HL-60 (cell line): ENCODE measurements at regions not wholly inside any gene's neighbourhood (a gene's known extent, or its start where the extent isn't known, plus 50 kb on each side); places are given as distances from the start of the nearest gene placed in this dataset.

ENCODE experiments used
- DNase-seq, 2 experiments: peaks; one replicate each; pipeline ENCODE4 v3.0.0-alpha.2; 2010 to 2020; ENCODE audit warnings: low read depth in 1 of 2, low spot score in 1 of 2
- H3K27ac ChIP-seq: fragments of 250-450 bp; sonication (Bioruptor Pico); replicated peaks from 2 replicates; pipeline ENCODE4 v1.5.1; 2020; ENCODE audit warnings: mild to moderate bottlenecking, moderate library complexity
- H3K27me3 ChIP-seq: fragments of 250-450 bp; sonication (Bioruptor Pico); 2 replicates; pipeline ENCODE4 v1.5.1; 2021; ENCODE audit warnings: mild to moderate bottlenecking, moderate library complexity; ENCODE audit not compliant: insufficient read depth, poor library complexity, severe bottlenecking
- H3K4me3 ChIP-seq: replicated peaks from 2 replicates; pipeline ENCODE4 v1.5.1; 2011; ENCODE audit warnings: mild to moderate bottlenecking, control low read depth, low read length; ENCODE audit not compliant: insufficient read depth
- GABPA ChIP-seq: IDR thresholded peaks from 2 replicates; pipeline ENCODE4 v1.6.1; 2012; ENCODE audit warnings: low read depth
- POLR2AphosphoS5 ChIP-seq: IDR thresholded peaks from 2 replicates; pipeline ENCODE4 v1.6.1; 2012; ENCODE audit warnings: low read depth
- SPI1 ChIP-seq: IDR thresholded peaks from 2 replicates; pipeline ENCODE4 v1.6.1; 2012; ENCODE audit warnings: low read depth, mild to moderate bottlenecking, borderline replicate concordance
- TF ChIP-seq, protein P1 (sequence below): IDR thresholded peaks from one replicate; pipeline ENCODE4 v1.5.1; 2011; ENCODE audit warnings: low read length, control low read depth, inconsistent platforms; ENCODE audit not compliant: insufficient read depth
- TF ChIP-seq, protein P2 (sequence below): IDR thresholded peaks from 2 replicates; pipeline ENCODE4 v1.6.1; 2012; ENCODE audit warnings: low read depth; ENCODE audit not compliant: insufficient replicate concordance

GRCh38 chr6:141700819-141701218 is 431.9 kb upstream of the GJE1 start:
- H3K27me3 ChIP-seq = no peaks in the 10 kb centered on the region
- TF ChIP-seq POLR2AphosphoS5 (no peak), SPI1 (no peak), GABPA (no peak)
- TF ChIP-seq, protein P1, sequence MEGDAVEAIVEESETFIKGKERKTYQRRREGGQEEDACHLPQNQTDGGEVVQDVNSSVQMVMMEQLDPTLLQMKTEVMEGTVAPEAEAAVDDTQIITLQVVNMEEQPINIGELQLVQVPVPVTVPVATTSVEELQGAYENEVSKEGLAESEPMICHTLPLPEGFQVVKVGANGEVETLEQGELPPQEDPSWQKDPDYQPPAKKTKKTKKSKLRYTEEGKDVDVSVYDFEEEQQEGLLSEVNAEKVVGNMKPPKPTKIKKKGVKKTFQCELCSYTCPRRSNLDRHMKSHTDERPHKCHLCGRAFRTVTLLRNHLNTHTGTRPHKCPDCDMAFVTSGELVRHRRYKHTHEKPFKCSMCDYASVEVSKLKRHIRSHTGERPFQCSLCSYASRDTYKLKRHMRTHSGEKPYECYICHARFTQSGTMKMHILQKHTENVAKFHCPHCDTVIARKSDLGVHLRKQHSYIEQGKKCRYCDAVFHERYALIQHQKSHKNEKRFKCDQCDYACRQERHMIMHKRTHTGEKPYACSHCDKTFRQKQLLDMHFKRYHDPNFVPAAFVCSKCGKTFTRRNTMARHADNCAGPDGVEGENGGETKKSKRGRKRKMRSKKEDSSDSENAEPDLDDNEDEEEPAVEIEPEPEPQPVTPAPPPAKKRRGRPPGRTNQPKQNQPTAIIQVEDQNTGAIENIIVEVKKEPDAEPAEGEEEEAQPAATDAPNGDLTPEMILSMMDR = no peak
- TF ChIP-seq, protein P2, sequence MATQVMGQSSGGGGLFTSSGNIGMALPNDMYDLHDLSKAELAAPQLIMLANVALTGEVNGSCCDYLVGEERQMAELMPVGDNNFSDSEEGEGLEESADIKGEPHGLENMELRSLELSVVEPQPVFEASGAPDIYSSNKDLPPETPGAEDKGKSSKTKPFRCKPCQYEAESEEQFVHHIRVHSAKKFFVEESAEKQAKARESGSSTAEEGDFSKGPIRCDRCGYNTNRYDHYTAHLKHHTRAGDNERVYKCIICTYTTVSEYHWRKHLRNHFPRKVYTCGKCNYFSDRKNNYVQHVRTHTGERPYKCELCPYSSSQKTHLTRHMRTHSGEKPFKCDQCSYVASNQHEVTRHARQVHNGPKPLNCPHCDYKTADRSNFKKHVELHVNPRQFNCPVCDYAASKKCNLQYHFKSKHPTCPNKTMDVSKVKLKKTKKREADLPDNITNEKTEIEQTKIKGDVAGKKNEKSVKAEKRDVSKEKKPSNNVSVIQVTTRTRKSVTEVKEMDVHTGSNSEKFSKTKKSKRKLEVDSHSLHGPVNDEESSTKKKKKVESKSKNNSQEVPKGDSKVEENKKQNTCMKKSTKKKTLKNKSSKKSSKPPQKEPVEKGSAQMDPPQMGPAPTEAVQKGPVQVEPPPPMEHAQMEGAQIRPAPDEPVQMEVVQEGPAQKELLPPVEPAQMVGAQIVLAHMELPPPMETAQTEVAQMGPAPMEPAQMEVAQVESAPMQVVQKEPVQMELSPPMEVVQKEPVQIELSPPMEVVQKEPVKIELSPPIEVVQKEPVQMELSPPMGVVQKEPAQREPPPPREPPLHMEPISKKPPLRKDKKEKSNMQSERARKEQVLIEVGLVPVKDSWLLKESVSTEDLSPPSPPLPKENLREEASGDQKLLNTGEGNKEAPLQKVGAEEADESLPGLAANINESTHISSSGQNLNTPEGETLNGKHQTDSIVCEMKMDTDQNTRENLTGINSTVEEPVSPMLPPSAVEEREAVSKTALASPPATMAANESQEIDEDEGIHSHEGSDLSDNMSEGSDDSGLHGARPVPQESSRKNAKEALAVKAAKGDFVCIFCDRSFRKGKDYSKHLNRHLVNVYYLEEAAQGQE = no peak
- no peak for DNase-seq
- no peak overlapping the region for H3K4me3 ChIP-seq
- no peak overlapping the region for H3K27ac ChIP-seq

GRCh38 chr6:141688916-141689315 is 443.8 kb upstream of the GJE1 start:
- H3K27me3 ChIP-seq = no peaks in the 10 kb centered on the region
- H3K27ac ChIP-seq = no peak overlapping the region
- H3K4me3 ChIP-seq = no peak overlapping the region
- TF ChIP-seq, protein P2 = no peak
- TF ChIP-seq, protein P1 = no peak
- no peak for TF ChIP-seq POLR2AphosphoS5
- no peak for DNase-seq

GRCh38 chr6:141685416-141685815 is 447.3 kb upstream of the GJE1 start:
- H3K4me3 ChIP-seq = no peak overlapping the region
- no peak for DNase-seq
- no peak overlapping the region for H3K27ac ChIP-seq
- TF ChIP-seq, protein P2 = no peak
- TF ChIP-seq GABPA (no peak), SPI1 (no peak), POLR2AphosphoS5 (no peak)
- TF ChIP-seq, protein P1 = no peak
- no peaks in the 10 kb centered on the region for H3K27me3 ChIP-seq
